ENCODE measurements at regions not wholly inside any gene's neighbourhood (a gene's known extent, or its start where the extent isn't known, plus 50 kb on each side); places are given as distances from the start of the nearest gene placed in this dataset.

DNA sequence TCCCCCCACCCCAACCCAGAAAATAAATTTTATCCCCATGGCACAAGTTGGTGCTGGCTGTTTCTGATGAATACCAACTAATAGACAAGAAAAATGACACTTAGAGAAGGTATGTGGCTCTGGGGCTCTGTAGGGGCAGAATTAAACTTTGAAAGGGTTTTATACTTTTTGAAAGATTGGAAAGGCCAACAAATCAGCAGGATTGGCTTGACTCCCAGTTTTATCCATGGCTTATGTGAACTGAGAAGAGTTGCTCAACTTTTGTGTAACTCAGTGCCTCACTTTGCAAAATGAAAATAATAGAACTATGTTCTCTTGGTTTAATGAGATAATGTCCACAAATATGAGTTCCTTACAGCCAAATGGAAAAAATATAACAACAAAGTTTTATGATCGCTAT, 288.9 kb upstream of the KIF2A start:
- DNase-seq (ENCODE audit: low read depth): no peak

DNA sequence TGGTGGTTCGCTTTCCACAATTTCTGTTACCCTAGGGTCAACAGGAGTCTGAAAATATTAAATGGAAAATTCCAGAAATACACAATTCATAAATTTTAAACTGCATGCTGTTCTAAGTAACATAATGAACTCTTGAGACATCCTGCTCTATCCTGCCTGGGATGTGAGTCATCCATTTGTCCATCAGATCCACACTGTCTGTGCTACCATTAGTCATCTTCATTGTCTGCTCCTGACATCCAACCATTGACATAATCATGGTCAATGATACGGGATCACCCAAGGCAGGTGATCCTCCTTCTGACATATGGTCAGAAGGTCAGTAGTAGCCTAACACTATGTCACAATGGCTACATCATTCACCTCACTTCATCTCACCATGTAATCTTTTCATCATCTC, 276.7 kb upstream of the KIF2A start:
- DNase-seq (ENCODE audit: low read depth): no peak

DNA sequence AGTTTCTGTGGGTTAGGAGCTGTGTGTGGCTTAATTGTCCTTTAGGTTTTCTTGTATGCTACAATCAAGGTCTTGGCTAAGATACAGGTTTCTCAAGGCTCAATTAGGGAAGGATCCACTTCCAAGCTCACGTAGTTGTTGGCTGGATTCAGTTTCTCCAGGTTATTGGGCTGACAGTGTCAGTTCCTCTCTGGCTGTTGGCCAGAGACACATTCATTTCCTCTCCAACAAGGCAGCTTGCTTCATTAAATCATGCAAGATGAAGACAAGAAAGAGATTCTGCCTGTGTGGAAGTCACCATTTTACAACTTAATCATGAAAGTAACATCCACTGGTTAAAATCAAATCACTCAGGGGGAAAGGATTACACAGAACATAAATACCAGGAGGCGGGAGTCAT, 275.7 kb upstream of the KIF2A start:
- DNase-seq (ENCODE audit: low read depth): no peak

DNA sequence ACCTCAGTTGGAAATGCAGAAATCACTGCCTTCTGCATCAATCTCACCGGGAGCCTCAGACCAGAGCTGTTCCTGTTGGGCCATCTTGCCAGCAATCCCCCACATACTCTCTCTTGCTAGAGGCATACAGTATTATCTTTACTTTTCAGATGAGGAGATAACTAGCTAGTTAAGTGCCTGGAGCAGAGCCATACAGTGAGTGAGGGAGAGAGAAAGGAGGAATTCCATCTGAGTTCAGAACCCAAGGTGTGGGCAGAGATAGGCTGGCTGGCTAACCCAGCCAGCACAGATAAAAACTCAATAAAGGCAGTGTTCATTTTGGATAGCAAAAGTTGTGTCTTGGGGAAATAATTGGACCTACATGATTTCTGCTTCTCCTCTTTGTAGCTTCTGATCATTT, 268.0 kb upstream of the KIF2A start:
- DNase-seq (ENCODE audit: low read depth): no peak

DNA sequence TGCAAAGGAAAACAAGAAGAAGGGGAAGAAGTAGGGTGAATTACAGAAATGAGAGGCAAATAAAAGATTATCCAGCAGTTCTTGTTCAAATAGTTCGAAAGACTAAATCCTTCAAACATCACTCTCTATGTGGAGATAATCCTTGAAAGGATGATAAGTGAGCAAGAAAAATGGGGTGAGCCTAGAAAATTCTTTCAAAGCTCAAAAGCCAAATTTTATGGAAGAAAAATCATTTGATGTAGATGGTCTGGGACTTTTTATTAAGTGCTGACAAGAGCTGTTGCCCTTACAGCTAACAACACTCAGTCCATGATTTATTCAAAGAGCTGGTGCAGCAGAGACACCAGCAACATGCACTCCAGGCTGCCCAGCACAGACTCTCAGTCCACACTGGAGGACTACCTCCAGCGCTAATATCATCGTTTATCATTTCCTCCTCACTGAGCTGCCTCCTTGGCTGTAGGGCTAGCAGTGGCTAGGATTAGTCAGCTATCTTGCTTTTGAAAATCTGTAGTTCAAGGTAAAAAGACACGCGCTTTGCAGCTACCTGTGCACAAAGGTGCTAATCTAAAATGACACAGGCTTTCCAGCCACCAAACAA, 264.8 kb upstream of the KIF2A start:
- no peak for DNase-seq (ENCODE audit: low read depth)

DNA sequence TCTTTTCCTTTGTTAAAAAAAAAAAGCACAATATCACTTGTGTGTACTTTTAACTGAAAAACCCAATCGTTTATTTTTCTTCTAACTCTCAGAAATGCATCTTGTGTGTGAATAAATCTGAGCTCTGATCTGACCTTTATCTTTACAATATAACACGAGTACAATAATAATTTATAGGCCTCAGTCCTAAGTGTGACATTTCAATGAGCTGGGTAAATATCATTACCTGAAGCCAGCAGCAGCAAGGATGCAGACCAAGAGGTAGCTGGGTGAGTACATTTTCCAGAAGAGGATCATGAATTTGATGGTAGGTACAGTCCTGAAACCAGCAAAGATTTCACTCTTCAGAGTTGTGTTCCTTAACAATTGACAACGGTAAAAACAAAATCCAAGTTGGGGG, 264.0 kb upstream of the KIF2A start:
- no peak for DNase-seq (ENCODE audit: low read depth)

DNA sequence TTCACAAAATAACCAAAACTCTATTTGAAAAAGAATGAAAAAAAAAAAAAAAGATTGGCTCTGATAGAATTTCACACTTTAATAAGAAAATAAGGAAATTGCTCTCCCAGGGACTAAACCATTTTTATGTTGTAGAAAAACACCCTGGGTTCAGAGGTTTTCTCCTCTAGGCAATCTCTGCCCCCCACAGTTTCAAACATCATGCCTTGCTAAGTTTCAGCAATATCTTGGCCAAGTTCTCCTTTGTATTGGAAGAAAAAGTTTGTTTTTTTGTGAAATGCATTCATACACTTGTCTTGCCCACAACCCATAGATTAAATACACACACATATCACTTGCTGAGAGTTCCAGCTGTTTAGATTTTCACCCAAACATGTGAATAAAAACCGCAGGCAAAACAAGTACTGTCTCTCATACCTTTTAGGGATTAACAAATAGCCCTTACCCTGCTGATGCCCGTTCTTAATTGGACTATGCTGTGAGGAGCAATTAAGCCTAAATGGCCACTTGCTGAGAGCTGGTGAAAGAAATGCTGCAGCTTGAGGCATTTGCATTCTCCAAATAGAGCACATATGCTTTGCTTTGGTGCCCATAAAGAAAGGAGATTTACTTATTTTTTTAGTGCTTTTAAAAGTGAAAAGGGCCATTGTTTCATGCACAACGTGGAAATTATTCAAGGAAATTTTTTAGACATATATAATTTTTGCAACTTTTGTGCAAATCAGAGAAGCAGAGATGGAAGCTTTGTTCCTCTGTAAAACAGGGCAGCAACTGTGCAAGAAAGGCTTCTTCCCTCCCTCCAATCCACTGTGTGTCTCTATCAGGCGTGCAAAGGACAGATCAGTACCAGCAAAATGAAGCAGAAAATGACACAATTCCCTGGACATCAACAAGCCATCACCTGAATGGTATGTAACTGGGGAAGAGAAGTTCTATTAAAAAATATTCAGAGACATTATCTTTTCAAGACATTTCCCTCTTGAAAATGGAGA, 262.4 kb upstream of the KIF2A start:
- no peak for DNase-seq (ENCODE audit: low read depth)

DNA sequence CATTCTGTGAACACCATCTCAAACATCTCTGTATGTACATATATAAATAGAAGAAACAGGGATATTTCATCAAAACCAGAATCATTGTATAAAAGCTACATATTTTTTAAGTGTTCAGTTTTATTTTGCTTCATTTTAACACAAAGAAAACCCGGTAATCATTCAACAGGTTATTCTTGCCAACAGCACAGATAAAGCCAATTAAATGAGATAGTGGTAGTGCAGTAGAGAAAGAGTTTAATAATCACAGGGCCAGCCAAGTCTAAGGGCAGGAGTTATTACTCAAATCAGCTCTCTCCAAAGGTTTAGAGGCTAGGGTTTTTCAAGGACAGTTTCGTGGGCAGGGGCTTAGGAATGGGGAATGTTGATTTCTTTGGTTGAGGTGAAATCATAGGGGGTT, 261.0 kb upstream of the KIF2A start:
- no peak for DNase-seq (ENCODE audit: low read depth)

DNA sequence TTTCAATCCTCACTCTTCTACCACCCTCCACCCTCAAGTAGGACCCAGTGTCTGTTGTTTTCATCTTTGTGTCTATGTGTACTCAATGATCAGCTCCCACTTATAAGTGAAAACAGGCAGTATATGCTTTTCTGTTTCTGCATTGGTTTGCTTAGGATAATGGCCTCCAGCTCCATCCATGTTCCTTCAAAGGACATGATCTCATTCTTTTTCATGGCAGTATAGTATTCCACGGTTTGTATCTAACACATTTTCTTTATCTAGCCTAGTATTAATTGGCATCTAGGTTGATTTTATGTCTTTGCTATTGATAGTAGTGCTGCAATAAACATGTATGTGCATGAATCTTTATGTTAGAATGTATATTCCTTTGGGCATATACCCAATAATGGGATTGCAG, 259.8 kb upstream of the KIF2A start:
- DNase-seq (ENCODE audit: low read depth): no peak

DNA sequence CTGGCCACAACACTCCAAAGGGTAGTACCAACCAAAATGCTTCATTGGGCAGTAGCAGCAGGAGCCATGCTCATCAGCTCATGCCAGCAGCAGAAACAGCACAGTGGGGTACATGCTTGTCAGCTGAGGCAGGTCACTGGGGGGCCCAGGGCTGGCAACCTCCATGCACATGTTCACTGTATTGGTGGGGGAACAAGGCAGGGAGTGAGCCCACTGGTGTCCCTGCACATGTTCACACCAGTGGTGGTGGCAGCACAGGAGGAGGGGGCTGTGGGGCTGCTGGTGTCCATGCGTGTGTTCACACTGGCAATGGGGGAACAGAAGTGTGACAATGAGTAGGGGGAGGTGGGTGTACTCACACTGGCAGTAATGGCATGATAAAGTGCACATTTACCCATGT, 254.3 kb upstream of the KIF2A start:
- no peak for DNase-seq (ENCODE audit: low read depth)

DNA sequence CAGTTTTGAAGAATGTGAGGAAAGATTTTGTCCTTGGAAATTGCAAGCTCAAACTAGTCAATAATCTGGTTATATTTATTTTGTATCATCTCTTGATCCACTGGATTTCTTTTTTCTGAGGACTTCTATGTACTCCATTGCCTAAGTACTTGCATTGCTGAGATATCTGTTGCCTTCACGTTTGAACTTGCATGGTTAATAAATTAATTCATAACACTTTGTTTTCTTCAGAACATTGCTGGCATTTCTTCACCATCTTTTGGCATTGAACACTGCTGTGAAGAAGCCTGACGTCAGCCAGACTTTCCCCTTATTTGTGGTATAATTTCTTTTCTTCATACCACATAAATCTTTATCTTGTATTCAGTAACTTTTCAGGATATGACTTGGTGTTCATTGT, 246.0 kb upstream of the KIF2A start:
- no peak for DNase-seq (ENCODE audit: low read depth)

DNA sequence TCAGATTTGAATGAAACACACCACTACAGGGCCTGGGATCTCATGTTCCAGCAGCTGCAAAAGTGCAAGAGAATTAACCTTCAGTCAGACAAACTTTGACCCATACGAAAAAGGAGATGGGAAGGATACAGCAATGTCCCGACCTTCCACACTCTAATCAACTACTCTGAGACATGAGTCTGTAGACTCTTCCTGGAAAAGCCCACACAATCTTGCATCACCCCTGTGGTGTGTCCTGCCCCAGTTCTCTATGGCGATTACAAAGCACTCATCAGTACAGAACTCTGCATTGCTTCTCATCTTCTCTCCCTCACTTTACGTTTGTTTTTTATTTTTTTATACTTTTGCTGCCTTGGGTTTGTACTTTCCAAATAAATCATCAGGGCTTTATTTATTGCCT, 241.0 kb upstream of the KIF2A start:
- no peak for DNase-seq (ENCODE audit: low read depth)

DNA sequence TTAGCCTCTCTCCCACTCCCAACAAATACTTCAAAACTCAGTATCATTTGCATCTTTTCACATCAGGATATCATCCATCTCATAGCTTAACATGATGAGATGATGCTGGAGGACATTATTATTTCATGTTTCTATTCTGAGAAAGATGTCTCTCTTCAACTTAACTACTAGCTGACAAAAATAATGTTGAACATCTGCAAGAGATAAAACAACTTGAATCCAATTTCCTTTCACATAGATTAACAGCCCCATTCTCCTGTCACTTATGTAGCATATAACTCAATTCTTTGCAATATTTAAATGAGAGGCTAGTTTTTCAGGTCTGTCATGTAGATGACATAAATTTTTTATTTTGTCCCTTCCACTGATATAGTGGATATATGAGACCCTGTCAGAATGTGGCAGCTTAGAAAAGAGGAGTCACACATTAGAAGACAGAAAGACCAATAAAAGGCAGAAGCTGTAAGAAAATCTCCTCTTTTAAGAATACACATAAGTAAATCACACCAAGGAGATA, 239.2 kb upstream of the KIF2A start:
- DNase-seq (ENCODE audit: low read depth): no peak

DNA sequence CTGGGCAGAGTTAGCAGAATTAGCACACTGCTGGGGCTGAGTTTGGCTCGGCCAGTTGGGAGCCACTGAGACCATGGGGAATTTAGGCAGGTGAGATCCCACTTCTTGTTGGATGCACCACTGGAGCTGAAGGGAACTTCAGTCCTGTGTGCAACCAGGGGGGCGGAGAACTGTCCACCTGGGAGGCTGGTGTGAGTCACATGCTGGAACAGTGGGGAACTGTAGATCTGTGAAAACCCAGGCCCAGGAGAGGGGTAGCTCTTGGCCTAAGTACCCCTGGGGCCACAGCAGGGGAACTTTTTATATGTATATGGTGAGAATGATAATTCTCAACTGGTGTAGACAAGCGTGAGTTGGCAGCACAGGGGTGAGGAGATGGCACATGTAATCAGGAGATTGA, 237.5 kb upstream of the KIF2A start:
- no peak for DNase-seq (ENCODE audit: low read depth)

DNA sequence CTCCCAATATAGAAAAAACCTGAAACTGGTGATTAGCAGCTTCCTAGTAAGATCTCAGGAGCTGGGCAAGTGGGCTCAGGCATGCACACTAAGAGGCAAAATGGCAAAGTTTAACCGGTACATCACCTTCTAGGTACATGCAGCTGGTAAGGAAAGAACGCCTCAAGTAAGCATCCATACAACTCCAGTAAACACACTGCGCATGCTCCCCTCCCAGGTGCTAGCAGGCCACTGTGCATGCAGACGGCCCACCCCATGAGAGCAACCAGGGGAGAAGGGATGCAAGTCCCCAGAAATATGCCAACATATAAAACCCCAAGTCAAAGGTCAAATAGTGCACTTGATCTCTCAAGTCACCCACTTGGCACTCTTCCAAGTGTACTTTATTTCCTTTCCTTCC, 228.6 kb upstream of the KIF2A start:
- DNase-seq (ENCODE audit: low read depth): no peak

DNA sequence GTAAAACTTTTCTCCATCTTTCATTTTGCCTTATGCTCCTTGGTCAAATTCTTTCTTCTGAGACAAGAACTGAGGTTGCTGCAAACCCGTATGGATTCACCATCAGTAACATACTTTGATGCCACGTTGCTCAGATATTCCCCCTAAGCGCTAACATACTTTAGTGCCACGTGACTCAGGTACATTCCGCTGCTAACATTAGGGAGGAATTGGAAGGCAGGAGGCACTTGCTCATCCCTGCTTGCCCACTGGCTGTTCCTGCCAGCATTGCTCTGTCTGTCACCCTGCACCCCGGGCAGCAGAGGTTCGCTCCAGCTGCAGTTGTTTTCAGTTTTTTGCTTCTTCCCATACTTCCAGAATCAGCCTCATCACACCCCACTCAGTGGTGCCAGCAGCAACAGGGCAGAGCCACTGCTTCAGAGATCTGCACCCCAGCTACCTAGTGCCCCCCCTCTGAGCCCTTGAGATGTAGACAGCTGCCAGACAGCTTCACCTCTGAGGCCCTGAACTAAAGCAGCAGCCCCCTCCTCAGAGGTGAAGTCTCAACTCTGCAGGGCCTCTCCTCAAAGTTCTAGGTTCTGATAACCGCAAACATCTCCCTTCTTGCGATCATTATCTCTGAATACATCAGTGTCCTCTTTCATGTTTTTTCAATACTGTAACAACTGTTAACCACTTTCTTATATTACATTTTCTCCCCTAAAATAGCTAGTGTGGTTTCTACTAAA, 228.0 kb upstream of the KIF2A start:
- no peak for DNase-seq (ENCODE audit: low read depth)

DNA sequence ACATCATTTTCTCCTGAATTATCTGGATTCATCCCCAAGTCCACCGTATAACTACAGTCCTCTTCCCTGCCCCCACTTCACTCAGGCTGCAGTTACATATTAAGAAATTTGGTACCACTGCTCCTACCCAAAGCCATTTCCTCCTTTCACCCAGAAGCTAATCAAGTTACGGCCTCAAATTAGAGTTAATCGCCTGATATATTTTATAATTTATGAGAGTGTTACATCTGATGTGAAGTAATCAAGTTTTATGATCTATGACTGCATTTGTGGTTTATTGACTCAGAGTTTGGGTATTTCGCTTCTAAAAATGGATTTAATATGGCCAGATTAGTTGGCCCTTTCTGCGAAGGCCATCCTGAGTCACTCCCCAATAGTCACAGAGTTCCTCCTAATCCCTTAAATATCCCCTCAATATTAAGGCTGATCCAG, 223.6 kb upstream of the KIF2A start:
- DNase-seq (ENCODE audit: low read depth): peak; percentile 54

DNA sequence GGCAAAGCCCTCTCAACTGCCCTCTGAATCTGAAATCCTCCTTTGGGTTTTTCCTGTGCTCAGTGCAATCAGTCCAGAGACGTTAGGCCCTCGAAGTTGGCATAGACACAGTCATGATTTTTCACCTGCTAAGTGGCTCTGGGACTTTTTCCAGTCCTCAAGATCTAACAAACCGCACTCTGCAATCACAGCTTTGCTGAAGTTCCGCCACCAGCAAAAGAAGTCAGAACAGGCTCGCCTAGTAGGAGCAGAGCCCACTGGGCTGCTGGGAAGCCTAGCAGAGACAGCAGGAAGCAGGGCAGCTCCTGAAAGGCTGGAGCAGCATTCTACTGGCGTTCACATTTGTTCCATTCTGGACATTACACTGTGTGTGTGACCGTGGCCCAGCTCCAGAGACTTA, 222.8 kb upstream of the KIF2A start:
- no peak for DNase-seq (ENCODE audit: low read depth)

DNA sequence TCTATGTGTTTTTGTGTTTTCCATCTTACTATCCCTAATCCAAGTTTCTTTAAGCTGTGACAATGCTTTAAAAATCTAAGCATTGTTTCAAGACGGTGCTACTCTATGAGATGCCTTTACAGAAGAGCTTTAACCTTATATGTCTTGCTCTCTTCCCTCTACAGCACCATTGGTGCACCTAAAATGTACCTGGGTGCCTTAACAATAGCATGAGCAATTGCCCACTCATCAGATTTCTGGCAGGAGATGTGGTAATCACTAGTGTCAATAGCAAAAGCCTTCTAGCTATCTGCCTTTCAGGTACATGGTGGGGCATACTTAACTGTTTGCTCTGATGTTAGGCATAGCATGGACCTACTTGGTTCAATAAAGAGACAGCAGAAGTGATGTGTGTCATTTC, 222.3 kb upstream of the KIF2A start:
- DNase-seq (ENCODE audit: low read depth): no peak

DNA sequence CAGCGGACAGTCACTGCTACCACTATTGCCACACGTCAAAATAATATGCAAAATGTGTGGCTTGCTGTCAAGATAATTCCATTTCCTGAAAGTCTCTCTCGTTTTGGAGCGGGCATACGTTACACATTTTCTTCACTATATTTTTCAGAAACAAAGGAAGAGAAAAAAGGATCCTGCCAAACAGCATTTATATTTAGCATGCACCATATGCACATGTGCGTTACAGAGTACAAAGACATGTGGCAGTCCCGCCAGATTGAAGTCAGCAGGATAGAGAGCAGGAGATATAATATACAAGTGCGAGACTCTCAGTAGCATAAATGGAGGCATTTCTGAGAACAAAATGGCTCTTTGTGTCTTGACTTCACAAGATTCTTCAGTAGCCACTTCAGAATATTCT, 221.6 kb upstream of the KIF2A start:
- DNase-seq (ENCODE audit: low read depth): no peak

DNA sequence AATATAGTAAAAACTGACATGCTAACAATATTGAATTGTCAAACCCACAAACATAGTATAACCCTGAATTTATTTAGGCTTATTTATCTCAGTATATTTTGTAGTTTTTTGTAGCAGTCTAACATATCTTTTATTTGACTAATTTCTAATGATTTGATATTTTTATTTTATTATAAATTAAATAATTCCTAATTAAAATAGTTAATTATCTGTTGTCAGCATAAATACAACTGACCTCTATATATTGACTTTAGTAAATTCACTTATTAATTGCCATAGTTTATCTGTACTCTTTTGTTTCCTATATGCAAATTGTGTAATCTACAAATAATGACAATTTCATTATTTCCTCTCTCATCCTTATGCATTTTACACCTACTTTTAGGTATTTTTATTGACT, 215.1 kb upstream of the KIF2A start:
- no peak for DNase-seq (ENCODE audit: low read depth)

DNA sequence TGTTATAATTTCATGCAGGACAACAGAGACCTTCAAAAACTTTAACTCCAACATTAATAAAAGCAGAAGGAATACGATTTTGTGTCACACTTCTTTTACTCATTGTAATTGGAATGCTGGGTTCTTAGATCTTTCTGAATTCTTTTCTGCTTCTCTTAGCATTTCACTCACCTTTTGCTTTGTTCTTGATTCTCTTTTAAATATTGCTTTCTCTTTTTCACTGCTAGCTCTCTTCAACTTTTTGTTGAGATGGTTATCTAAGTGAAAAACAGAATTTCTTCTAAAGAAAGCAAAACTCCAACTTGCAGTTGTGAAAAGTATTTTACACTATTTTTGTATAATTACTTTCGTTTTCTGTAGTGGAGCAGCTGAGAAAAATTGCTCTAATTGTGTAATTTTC, 212.6 kb upstream of the KIF2A start:
- no peak for DNase-seq (ENCODE audit: low read depth)

DNA sequence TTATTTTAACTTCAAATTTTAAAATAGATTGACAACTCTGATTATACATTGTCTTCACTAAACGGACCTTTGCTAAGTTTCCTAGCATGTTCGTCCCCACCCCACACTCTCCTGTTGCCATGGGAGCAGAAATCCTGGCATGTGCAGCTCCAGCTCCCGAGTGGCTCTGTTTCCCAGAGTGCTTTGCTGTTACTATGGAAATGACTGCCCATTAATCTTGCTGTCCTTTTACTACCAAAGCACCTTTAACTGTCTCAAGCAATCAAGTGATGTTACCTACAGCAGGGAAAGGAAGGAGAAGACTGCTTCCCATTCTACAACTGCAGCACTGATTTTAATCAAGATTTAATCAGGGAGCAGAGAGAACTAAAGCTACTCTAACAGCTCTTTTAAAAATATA, 212.0 kb upstream of the KIF2A start:
- DNase-seq (ENCODE audit: low read depth): peak; percentile 17

Measured in Daoy (cell line).